Neural cell (in vitro differentiated cells): ENCODE measurements at regions not wholly inside any gene's neighbourhood (a gene's known extent, or its start where the extent isn't known, plus 50 kb on each side); places are given as distances from the start of the nearest gene placed in this dataset.
A peak's percentile ranks its signal among the peaks of the same experiment; 100 is the strongest.

Source experiments
- H2AFZ ChIP-seq: fragments of 200-600, 300-800 bp; sonication (generic), shearing (Covaris generic); 2 replicates; pipeline ENCODE4 v1.6.0; 2014; ENCODE audit warnings: low read depth, mild to moderate bottlenecking, antibody characterized with exemption, low read length, moderate library complexity
- H3F3A ChIP-seq: fragments of 200-600 bp; shearing (Covaris generic); 2 replicates; pipeline ENCODE4 v1.6.1; 2016; ENCODE audit warnings: mild to moderate bottlenecking, moderate library complexity, mixed read lengths, antibody characterized with exemption, low read length; ENCODE audit not compliant: insufficient read depth, poor library complexity, severe bottlenecking
- H3K27ac ChIP-seq: fragments of 200-600, 300-800 bp; sonication (generic), shearing (Covaris generic); 2 replicates; pipeline ENCODE4 v1.5.1; 2014; ENCODE audit warnings: mild to moderate bottlenecking, low read length, moderate library complexity
- H3K27me3 ChIP-seq: fragments of 300-800, 200-600 bp; sonication (generic), shearing (Covaris generic); 2 replicates; pipeline ENCODE4 v1.6.0; 2014; ENCODE audit warnings: mild to moderate bottlenecking, low read depth, low read length, moderate library complexity; ENCODE audit not compliant: insufficient read depth
- H3K36me3 ChIP-seq: fragments of 300-800, 200-600 bp; sonication (generic), shearing (Covaris generic); 2 replicates; pipeline ENCODE4 v1.5.1; 2014; ENCODE audit warnings: mild to moderate bottlenecking, antibody characterized with exemption, low read length, moderate library complexity; ENCODE audit not compliant: insufficient read depth
- H3K4me2 ChIP-seq: fragments of 300-800, 200-600 bp; sonication (generic), shearing (Covaris generic); 2 replicates; pipeline ENCODE4 v1.6.0; 2014; ENCODE audit warnings: mild to moderate bottlenecking, low read length
- H3K4me3 ChIP-seq: fragments of 300-800, 200-600 bp; sonication (generic), shearing (Covaris generic); 2 replicates; pipeline ENCODE4 v1.5.1; 2014; ENCODE audit warnings: mild to moderate bottlenecking, low read length, moderate library complexity
- H3K79me2 ChIP-seq: fragments of 200-600 bp; shearing (Covaris generic); replicated peaks from 2 replicates; pipeline ENCODE4 v1.6.0; 2014; ENCODE audit warnings: mild to moderate bottlenecking, low read length, moderate library complexity; ENCODE audit not compliant: insufficient read depth
- H3K9ac ChIP-seq: fragments of 300-800, 200-600 bp; sonication (generic), shearing (Covaris generic); 2 replicates; pipeline ENCODE4 v1.6.1; 2016; ENCODE audit warnings: mild to moderate bottlenecking, low read length, mixed read lengths
- H3K9me2 ChIP-seq: fragments of 200-600 bp; shearing (Covaris generic); 2 replicates; pipeline ENCODE4 v1.6.1; 2016; ENCODE audit warnings: mild to moderate bottlenecking, low read length, mixed read lengths; ENCODE audit not compliant: insufficient read depth
- H3K9me3 ChIP-seq: fragments of 200-600, 300-800 bp; sonication (generic), shearing (Covaris generic); 2 replicates; pipeline ENCODE4 v1.6.1; 2016; ENCODE audit warnings: mild to moderate bottlenecking, mixed run types, low read length, moderate library complexity, mixed read lengths
- H4K20me1 ChIP-seq: fragments of 200-600 bp; shearing (Covaris generic); 2 replicates; pipeline ENCODE4 v1.6.1; 2016; ENCODE audit warnings: mild to moderate bottlenecking, mixed run types; ENCODE audit not compliant: insufficient read depth
- CTCF ChIP-seq: fragments of 450-650 bp; IDR thresholded peaks from 2 replicates; pipeline ENCODE4 v1.5.1; 2014; ENCODE audit warnings: antibody characterized with exemption, mild to moderate bottlenecking, moderate library complexity; ENCODE audit not compliant: poor library complexity, severe bottlenecking
- EP300 ChIP-seq: fragments of 450-650 bp; conservative IDR thresholded peaks from 2 replicates; pipeline ENCODE4 v1.6.1; 2014; ENCODE audit warnings: antibody characterized with exemption, mild to moderate bottlenecking, moderate library complexity; ENCODE audit not compliant: poor library complexity, severe bottlenecking
- EZH2 ChIP-seq: fragments of 200-600, 300-800 bp; shearing (Covaris generic), sonication (generic); IDR thresholded peaks from 2 replicates; pipeline ENCODE4 v1.6.1; 2014; ENCODE audit warnings: antibody characterized with exemption, low read length, borderline replicate concordance, mild to moderate bottlenecking; ENCODE audit not compliant: insufficient read depth, poor library complexity, severe bottlenecking
- MXI1 ChIP-seq: fragments of 450-650 bp; conservative IDR thresholded peaks from 2 replicates; pipeline ENCODE4 v1.6.1; 2014; ENCODE audit warnings: antibody characterized with exemption, mild to moderate bottlenecking; ENCODE audit not compliant: poor library complexity, severe bottlenecking
- POLR2AphosphoS5 ChIP-seq: IDR thresholded peaks from 2 replicates; pipeline ENCODE4 v1.6.1; 2012
- REST ChIP-seq: IDR thresholded peaks from 2 replicates; pipeline ENCODE4 v1.6.1; 2012; ENCODE audit warnings: borderline replicate concordance
- SMC3 ChIP-seq: fragments of 450-650 bp; conservative IDR thresholded peaks from 2 replicates; pipeline ENCODE4 v1.6.1; 2014; ENCODE audit warnings: antibody characterized with exemption, mild to moderate bottlenecking, moderate library complexity; ENCODE audit not compliant: poor library complexity
- TAF1 ChIP-seq: IDR thresholded peaks from 2 replicates; pipeline ENCODE4 v1.6.1; 2012; ENCODE audit warnings: low read depth

- Histone ChIP-seq H3K4me2 (peak overlapping the region; percentile 78), H3K27me3 (peaks cover 38% of the 10 kb centered on the region)
Observed at GRCh38 chr7:140230861-140231770, 54.3 kb upstream of the KDM7A start.

GRCh38 chr7:140230516-140230860 lies 53.7 kb upstream of the KDM7A start:
- no peak overlapping the region for H3K27ac ChIP-seq
- TF ChIP-seq EZH2 = no peak
- TF ChIP-seq REST = no peak
- no peak for TF ChIP-seq SMC3
- no peak for TF ChIP-seq POLR2AphosphoS5
- TF ChIP-seq TAF1 = no peak
- TF ChIP-seq CTCF = no peak
- TF ChIP-seq MXI1 = no peak
- TF ChIP-seq EP300 = no peak

More at GRCh38 chr7:140230861-140231770, 54.3 kb upstream of the KDM7A start:
- no peaks in the 10 kb centered on the region for H4K20me1 ChIP-seq
- no peaks in the 10 kb centered on the region for H3K9me3 ChIP-seq
- H3K36me3 ChIP-seq = no peaks in the 10 kb centered on the region
- H3K9me2 ChIP-seq = no peaks in the 10 kb centered on the region
- H3F3A ChIP-seq = no peaks in the 10 kb centered on the region
- peak overlapping the region; percentile 75 for H2AFZ ChIP-seq
- peak overlapping the region; percentile 48 for H3K9ac ChIP-seq
- TF ChIP-seq POLR2AphosphoS5 (no peak), EP300 (no peak), MXI1 (peak; percentile 83), EZH2 (no peak), CTCF (peak; percentile 25)
- H3K79me2 ChIP-seq = no peaks in the 10 kb centered on the region
- H3K4me3 ChIP-seq = peak overlapping the region; percentile 84
- no peak overlapping the region for H3K27ac ChIP-seq

More at GRCh38 chr7:140230516-140230860, 53.7 kb upstream of the KDM7A start:
- H3K36me3 ChIP-seq = no peaks in the 10 kb centered on the region
- H4K20me1 ChIP-seq = no peaks in the 10 kb centered on the region
- H3K9me2 ChIP-seq = no peaks in the 10 kb centered on the region
- H3K4me3 ChIP-seq = peak overlapping the region; percentile 84
- H3K9ac ChIP-seq = peak overlapping the region; percentile 48
- no peak overlapping the region for H2AFZ ChIP-seq
- H3K27me3 ChIP-seq = peaks cover 38% of the 10 kb centered on the region
- no peaks in the 10 kb centered on the region for H3K79me2 ChIP-seq
- no peak overlapping the region for H3K4me2 ChIP-seq
- H3K9me3 ChIP-seq = no peaks in the 10 kb centered on the region
- H3F3A ChIP-seq = no peaks in the 10 kb centered on the region
